Esophagus muscularis mucosa (tissue), 3 donors: ENCODE measurements at regions not wholly inside any gene's neighbourhood (a gene's known extent, or its start where the extent isn't known, plus 50 kb on each side); places are given as distances from the start of the nearest gene placed in this dataset.

Experiments used
- POLR2A ChIP-seq: fragments of 450-650 bp; IDR thresholded peaks from one replicate; pipeline ENCODE4 v1.6.1; 2017; ENCODE audit warnings: antibody characterized with exemption, moderate library complexity, mild to moderate bottlenecking, low read depth
- POLR2AphosphoS5 ChIP-seq, 2 donors: sonication (generic); formaldehyde crosslinking; IDR thresholded peaks; one replicate each; pipeline ENCODE4 v1.6.1; 2017; ENCODE audit warnings: antibody characterized with exemption in 2 of 2
- TF ChIP-seq, protein P1 (sequence below), 3 experiments: fragments of 200-600 bp in 2 of 3; fragments of 450-650 bp in 1 of 3; sonication (generic) in 2 of 3; IDR thresholded peaks; one replicate each; pipeline ENCODE4 v1.5.1; 2017 to 2019; ENCODE audit warnings: antibody characterized with exemption in 3 of 3, mild to moderate bottlenecking in 2 of 3, moderate library complexity in 1 of 3

DNA sequence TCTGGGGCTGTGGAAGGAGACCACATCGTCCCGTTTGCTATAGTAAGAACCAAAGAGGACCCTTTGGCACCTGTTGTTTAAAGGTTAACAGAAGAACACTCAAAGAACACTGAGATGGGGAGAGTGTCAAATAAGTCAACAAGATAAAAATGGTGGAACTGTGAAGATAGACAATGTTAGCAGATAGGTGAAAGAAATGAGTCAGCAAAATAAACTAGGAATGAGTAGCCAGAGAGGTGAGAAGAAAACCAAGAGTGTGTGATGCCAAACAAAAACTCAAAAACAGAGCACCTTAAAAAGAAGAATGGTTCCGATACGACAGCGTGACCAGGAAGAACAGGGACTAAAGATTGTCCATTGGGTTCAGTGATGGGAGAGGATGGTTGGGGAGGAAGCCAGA is 74.7 kb upstream of the PIWIL1 start:
- TF ChIP-seq, protein P1, sequence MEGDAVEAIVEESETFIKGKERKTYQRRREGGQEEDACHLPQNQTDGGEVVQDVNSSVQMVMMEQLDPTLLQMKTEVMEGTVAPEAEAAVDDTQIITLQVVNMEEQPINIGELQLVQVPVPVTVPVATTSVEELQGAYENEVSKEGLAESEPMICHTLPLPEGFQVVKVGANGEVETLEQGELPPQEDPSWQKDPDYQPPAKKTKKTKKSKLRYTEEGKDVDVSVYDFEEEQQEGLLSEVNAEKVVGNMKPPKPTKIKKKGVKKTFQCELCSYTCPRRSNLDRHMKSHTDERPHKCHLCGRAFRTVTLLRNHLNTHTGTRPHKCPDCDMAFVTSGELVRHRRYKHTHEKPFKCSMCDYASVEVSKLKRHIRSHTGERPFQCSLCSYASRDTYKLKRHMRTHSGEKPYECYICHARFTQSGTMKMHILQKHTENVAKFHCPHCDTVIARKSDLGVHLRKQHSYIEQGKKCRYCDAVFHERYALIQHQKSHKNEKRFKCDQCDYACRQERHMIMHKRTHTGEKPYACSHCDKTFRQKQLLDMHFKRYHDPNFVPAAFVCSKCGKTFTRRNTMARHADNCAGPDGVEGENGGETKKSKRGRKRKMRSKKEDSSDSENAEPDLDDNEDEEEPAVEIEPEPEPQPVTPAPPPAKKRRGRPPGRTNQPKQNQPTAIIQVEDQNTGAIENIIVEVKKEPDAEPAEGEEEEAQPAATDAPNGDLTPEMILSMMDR (IDR thresholded peaks at IDR 0.05) = no peak
- TF ChIP-seq POLR2A = no peak
- no peak for TF ChIP-seq POLR2AphosphoS5 (IDR thresholded peaks at IDR 0.05)
